MCF 10A (cell line): ENCODE measurements at regions not wholly inside any gene's neighbourhood (a gene's known extent, or its start where the extent isn't known, plus 50 kb on each side); places are given as distances from the start of the nearest gene placed in this dataset.

Experiments
- BruUV-seq: library from RNA; stranded (reverse); fragments of 400-500 nt; replicated peaks from 2 replicates; lab custom pipeline; 2021; lab: Mats Ljungman, UMichigan
- CTCF ChIA-PET: fragments of 300-600 bp; sonication (Branson Sonifier 250); formaldehyde crosslinking; extraction: SDS; loops from one replicate; lab custom pipeline; 2021; ENCODE audit warnings: antibody characterized with exemption, inconsistent platforms; lab: Yijun Ruan, JAX
- POLR2A ChIA-PET: fragments of 300-600, 350-650 bp; sonication (Branson Sonifier 250); formaldehyde crosslinking; extraction: SDS; loops from one replicate; lab custom pipeline; 2020; ENCODE audit warnings: antibody characterized with exemption, inconsistent platforms; lab: Yijun Ruan, JAX
- DNase-seq: peaks from one replicate; pipeline ENCODE4 v3.0.0-alpha.2; 2018; ENCODE audit not compliant: unreplicated experiment
- H3K27ac Mint-ChIP-seq: one replicate; pipeline ENCODE4 v1.8.0; 2022; ENCODE audit warnings: mild to moderate bottlenecking, low read depth, mixed read lengths; ENCODE audit not compliant: unreplicated experiment
- H3K27me3 Mint-ChIP-seq: one replicate; pipeline ENCODE4 v1.8.0; 2022; ENCODE audit warnings: mixed read lengths; ENCODE audit not compliant: insufficient read depth, unreplicated experiment
- H3K36me3 Mint-ChIP-seq: one replicate; pipeline ENCODE4 v1.8.0; 2022; ENCODE audit warnings: mild to moderate bottlenecking, moderate library complexity, mixed read lengths; ENCODE audit not compliant: insufficient read depth, unreplicated experiment
- H3K4me1 Mint-ChIP-seq: one replicate; pipeline ENCODE4 v1.8.0; 2022; ENCODE audit warnings: mixed read lengths; ENCODE audit not compliant: insufficient read depth, unreplicated experiment
- H3K4me3 Mint-ChIP-seq: one replicate; pipeline ENCODE4 v1.8.0; 2022; ENCODE audit warnings: mild to moderate bottlenecking, moderate library complexity, mixed read lengths; ENCODE audit not compliant: unreplicated experiment
- H3K9me3 Mint-ChIP-seq: one replicate; pipeline ENCODE4 v1.8.0; 2022; ENCODE audit warnings: mixed read lengths; ENCODE audit not compliant: unreplicated experiment
- intact Hi-C: fragments of 100-400 bp; cut with micrococcal nuclease; formaldehyde crosslinking; loops from 2 replicates; pipeline ENCODE4 v1.14.1; 2022
- TF ChIP-seq, protein P1 (sequence below): fragments of 200-600 bp; IDR thresholded peaks from one replicate; pipeline ENCODE4 v1.8.0; 2022; ENCODE audit warnings: antibody characterized with exemption, mild to moderate bottlenecking; ENCODE audit not compliant: unreplicated experiment

DNA sequence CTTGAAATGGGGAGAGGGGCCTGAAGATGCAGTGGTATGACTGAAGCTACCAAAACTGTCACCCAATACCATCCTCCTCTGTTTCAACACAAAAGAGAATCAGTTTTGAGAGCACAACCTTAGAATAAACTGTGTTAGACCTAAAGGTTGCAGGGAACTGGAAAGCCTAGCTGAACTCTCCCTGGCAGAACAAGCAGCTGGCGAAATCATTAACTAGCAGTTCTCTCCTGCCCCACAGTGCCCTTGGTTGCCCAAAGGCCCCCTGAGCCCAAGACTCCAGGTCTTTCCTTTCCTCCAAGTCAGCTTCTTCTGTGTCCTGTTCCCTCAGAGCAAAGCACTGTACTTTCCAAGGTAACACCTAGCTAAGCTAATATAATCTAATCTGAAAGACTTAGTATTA is 135.4 kb upstream of the SLC30A5 start:
- ChIA-PET CTCF (no interaction called here), POLR2A (interaction anchor here (0.7 kb wide), 1 partner anchor 490 kb away, joined by 3 read pairs; no protein-coding TSS in a partner anchor)
- no TSS peak for BruUV-seq
- Mint-ChIP-seq H3K27me3 (no peaks in the 10 kb centered on the region), H3K4me1 (peaks cover 6% of the 10 kb centered on the region), H3K27ac (no peak overlapping the region), H3K4me3 (no peak overlapping the region), H3K36me3 (no peaks in the 10 kb centered on the region), H3K9me3 (no peaks in the 10 kb centered on the region)
- TF ChIP-seq, protein P1, sequence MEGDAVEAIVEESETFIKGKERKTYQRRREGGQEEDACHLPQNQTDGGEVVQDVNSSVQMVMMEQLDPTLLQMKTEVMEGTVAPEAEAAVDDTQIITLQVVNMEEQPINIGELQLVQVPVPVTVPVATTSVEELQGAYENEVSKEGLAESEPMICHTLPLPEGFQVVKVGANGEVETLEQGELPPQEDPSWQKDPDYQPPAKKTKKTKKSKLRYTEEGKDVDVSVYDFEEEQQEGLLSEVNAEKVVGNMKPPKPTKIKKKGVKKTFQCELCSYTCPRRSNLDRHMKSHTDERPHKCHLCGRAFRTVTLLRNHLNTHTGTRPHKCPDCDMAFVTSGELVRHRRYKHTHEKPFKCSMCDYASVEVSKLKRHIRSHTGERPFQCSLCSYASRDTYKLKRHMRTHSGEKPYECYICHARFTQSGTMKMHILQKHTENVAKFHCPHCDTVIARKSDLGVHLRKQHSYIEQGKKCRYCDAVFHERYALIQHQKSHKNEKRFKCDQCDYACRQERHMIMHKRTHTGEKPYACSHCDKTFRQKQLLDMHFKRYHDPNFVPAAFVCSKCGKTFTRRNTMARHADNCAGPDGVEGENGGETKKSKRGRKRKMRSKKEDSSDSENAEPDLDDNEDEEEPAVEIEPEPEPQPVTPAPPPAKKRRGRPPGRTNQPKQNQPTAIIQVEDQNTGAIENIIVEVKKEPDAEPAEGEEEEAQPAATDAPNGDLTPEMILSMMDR, result no peak
- no peak for DNase-seq
- intact Hi-C loops, result no loop called here

GRCh38 chr5:68960456-68960855 is 133.4 kb upstream of the SLC30A5 start:
- H3K27ac Mint-ChIP-seq, result no peak overlapping the region
- H3K9me3 Mint-ChIP-seq, result no peaks in the 10 kb centered on the region
- no peaks in the 10 kb centered on the region for H3K36me3 Mint-ChIP-seq
- H3K4me3 Mint-ChIP-seq, result no peak overlapping the region
- ChIA-PET POLR2A (no interaction called here), CTCF (no interaction called here)
- BruUV-seq, result no TSS peak
- intact Hi-C loops, result loop anchor here (10.0 kb wide), 1 partner anchor 176 kb away; no protein-coding TSS in a partner anchor
- peaks cover 6% of the 10 kb centered on the region for H3K4me1 Mint-ChIP-seq
- DNase-seq, result no peak
- no peaks in the 10 kb centered on the region for H3K27me3 Mint-ChIP-seq
- TF ChIP-seq, protein P1, result no peak

- H3K27ac Mint-ChIP-seq, result no peak overlapping the region
- no peaks in the 10 kb centered on the region for H3K27me3 Mint-ChIP-seq
- H3K36me3 Mint-ChIP-seq, result no peaks in the 10 kb centered on the region
- intact Hi-C loops, result loop anchor here (10.0 kb wide), 1 partner anchor 176 kb away; no protein-coding TSS in a partner anchor
- no peak for DNase-seq
- ChIA-PET CTCF (interaction anchor here (0.7 to 2.3 kb wide), 3 partner anchors 75 to 674 kb away, joined by 3 to 8 read pairs (median 4); no protein-coding TSS in a partner anchor), POLR2A (no interaction called here)
- H3K9me3 Mint-ChIP-seq, result no peaks in the 10 kb centered on the region
- no peak overlapping the region for H3K4me3 Mint-ChIP-seq
- no TSS peak for BruUV-seq
- TF ChIP-seq, protein P1, result no peak
- peaks cover 6% of the 10 kb centered on the region for H3K4me1 Mint-ChIP-seq
These were observed 132.9 kb upstream of the SLC30A5 start for GRCh38 chr5:68960961-68961360.

- no peak overlapping the region for H3K4me3 Mint-ChIP-seq
- CTCF ChIA-PET, result interaction anchor here (0.7 to 2.3 kb wide), 12 partner anchors 13 to 1064 kb away, joined by 3 to 8 read pairs (median 4); no protein-coding TSS in a partner anchor
- intact Hi-C loops, result loop anchor here (2.0 to 10.0 kb wide), 2 partner anchors 177 to 497 kb away; no protein-coding TSS in a partner anchor
- POLR2A ChIA-PET, result no interaction called here
- DNase-seq, result no peak
- TF ChIP-seq, protein P1, result no peak
- H3K27ac Mint-ChIP-seq, result no peak overlapping the region
- H3K9me3 Mint-ChIP-seq, result no peaks in the 10 kb centered on the region
- no TSS peak for BruUV-seq
- no peaks in the 10 kb centered on the region for H3K36me3 Mint-ChIP-seq
- peaks cover 6% of the 10 kb centered on the region for H3K4me1 Mint-ChIP-seq
- H3K27me3 Mint-ChIP-seq, result no peaks in the 10 kb centered on the region
These were observed 132.1 kb upstream of the SLC30A5 start for GRCh38 chr5:68961762-68962161.
